HepG2 (cell line): ENCODE measurements at regions not wholly inside any gene's neighbourhood (a gene's known extent, or its start where the extent isn't known, plus 50 kb on each side); places are given as distances from the start of the nearest gene placed in this dataset.

Experiments used
- ATAC-seq: fragments of 200-7000 bp; cut with Tn5 transposase; 3 replicates; pipeline ENCODE4 v1.9.1; 2020; ENCODE audit warnings: mild to moderate bottlenecking, moderate library complexity
- BruUV-seq: library from RNA; stranded (reverse); fragments of 400-500 nt; replicated peaks from 2 replicates; lab custom pipeline; 2021; lab: Mats Ljungman, UMichigan
- CTCF ChIA-PET: fragments of 300-600 bp; formaldehyde crosslinking; extraction: SDS; loops from one replicate; lab custom pipeline; 2021; ENCODE audit warnings: low total read pairs, inconsistent platforms, low intra/inter-chr PET ratio; lab: Yijun Ruan, JAX
- POLR2A ChIA-PET: fragments of 350-600 bp; sonication (Branson Sonifier 250); formaldehyde crosslinking; loops from one replicate; lab custom pipeline; 2020; ENCODE audit warnings: antibody characterized with exemption, inconsistent platforms; lab: Yijun Ruan, JAX
- DNase-seq: peaks from one replicate; pipeline ENCODE4 v3.0.0-alpha.2; 2015; ENCODE audit warnings: low spot score
- FAIRE-seq: peaks from 3 replicates; lab custom pipeline; 2011; peaks lifted over from hg19 to GRCh38; lab: Jason Lieb, UNC
- H2AFZ ChIP-seq: one replicate; pipeline ENCODE4 v1.6.1; 2011; ENCODE audit warnings: low read length, inconsistent platforms
- H3K27ac ChIP-seq: fragments of 300-600 bp; 3 replicates; pipeline ENCODE4 v1.8.0; 2011; ENCODE audit warnings: mixed run types, mild to moderate bottlenecking, mixed read lengths, low read length, inconsistent platforms; ENCODE audit not compliant: insufficient read depth; ENCODE audit errors: extremely low read length
- H3K27me3 ChIP-seq, 2 experiments: fragments of 200-600 bp in 1 of 2; 2 replicates in 1 of 2; 3 replicates in 1 of 2; pipeline versions ENCODE4 v1.6.0 to v1.8.0; 2011; ENCODE audit warnings: low read length in 2 of 2, mild to moderate bottlenecking in 2 of 2, moderate library complexity in 2 of 2, inconsistent platforms in 1 of 2; ENCODE audit not compliant: insufficient read depth in 2 of 2, control insufficient read depth in 1 of 2
- H3K36me3 ChIP-seq, 2 experiments: fragments of 200-600 bp in 1 of 2; replicated peaks in 1 of 2; 2 replicates in 1 of 2; 3 replicates in 1 of 2; pipeline versions ENCODE4 v1.5.1 to v1.8.0; 2011; ENCODE audit warnings: low read length in 2 of 2, inconsistent platforms in 1 of 2; ENCODE audit not compliant: insufficient read depth in 2 of 2, control insufficient read depth in 1 of 2
- H3K4me1 ChIP-seq: 2 replicates; pipeline ENCODE4 v1.5.1; 2012; ENCODE audit warnings: low read length, inconsistent platforms; ENCODE audit not compliant: insufficient read depth
- H3K4me2 ChIP-seq: 2 replicates; pipeline ENCODE4 v1.6.0; 2011; ENCODE audit warnings: low read depth, low read length, inconsistent platforms
- H3K4me3 ChIP-seq, 3 experiments: fragments of 200-600 bp in 1 of 3; sonication (generic), shearing (Covaris generic) in 1 of 3; replicated peaks in 1 of 3; 2 replicates each; pipeline ENCODE4 v1.5.1; 2011 to 2016; ENCODE audit warnings: low read length in 3 of 3, inconsistent platforms in 2 of 3, low read depth in 2 of 3, mild to moderate bottlenecking in 2 of 3, control low read depth in 1 of 3, mixed read lengths in 1 of 3; ENCODE audit not compliant: insufficient read depth in 1 of 3
- H3K79me2 ChIP-seq: one replicate; pipeline ENCODE4 v1.6.1; 2011; ENCODE audit warnings: low read length, inconsistent platforms; ENCODE audit not compliant: insufficient read depth
- H3K9ac ChIP-seq: 2 replicates; pipeline ENCODE4 v1.6.0; 2011; ENCODE audit warnings: mild to moderate bottlenecking, low read depth, low read length, inconsistent platforms; ENCODE audit not compliant: insufficient read depth
- H3K9me3 ChIP-seq: 2 replicates; pipeline ENCODE4 v1.5.1; 2012; ENCODE audit warnings: mild to moderate bottlenecking, low read length
- H4K20me1 ChIP-seq: 2 replicates; pipeline ENCODE4 v1.6.0; 2011; ENCODE audit warnings: inconsistent platforms, mild to moderate bottlenecking, low read length, moderate library complexity; ENCODE audit not compliant: insufficient read depth
- ATF7 ChIP-seq, 2 experiments: fragments of 450-650 bp in 1 of 2; sonication (generic) in 1 of 2; formaldehyde crosslinking in 1 of 2; IDR thresholded peaks; 2 replicates each; pipeline versions ENCODE4 v1.4.0 to v1.6.1; 2016 to 2020; ENCODE audit warnings: antibody characterized with exemption in 1 of 2, mild to moderate bottlenecking in 1 of 2, missing genetic modification reagents in 1 of 2
- HBP1 ChIP-seq: IDR thresholded peaks from 2 replicates; pipeline ENCODE4 v1.6.1; 2016; ENCODE audit warnings: low read depth, control low read depth
- MXD4 ChIP-seq: IDR thresholded peaks from 2 replicates; pipeline ENCODE4 v1.6.1; 2016; ENCODE audit warnings: mild to moderate bottlenecking, missing biosample characterization, missing genetic modification reagents
- ZNF280D ChIP-seq: sonication (generic); formaldehyde crosslinking; IDR thresholded peaks from 2 replicates; pipeline ENCODE4 v1.5.1; 2020; ENCODE audit warnings: mild to moderate bottlenecking, missing genetic modification reagents
- ZNF292 ChIP-seq: sonication (generic); formaldehyde crosslinking; IDR thresholded peaks from 2 replicates; pipeline ENCODE4 v1.8.1; 2022; ENCODE audit warnings: mild to moderate bottlenecking, low read depth, missing genetic modification reagents, borderline replicate concordance
- ZNF430 ChIP-seq: sonication (generic); formaldehyde crosslinking; IDR thresholded peaks from 2 replicates; pipeline ENCODE4 v1.9.0; 2021; ENCODE audit warnings: mild to moderate bottlenecking, missing genetic modification reagents
- ZNF580 ChIP-seq: IDR thresholded peaks from 2 replicates; pipeline ENCODE4 v1.6.1; 2016; ENCODE audit warnings: low read depth, borderline replicate concordance
- ZNF773 ChIP-seq: sonication (generic); formaldehyde crosslinking; IDR thresholded peaks from 2 replicates; pipeline ENCODE4 v1.4.0; 2020; ENCODE audit warnings: missing genetic modification reagents, borderline replicate concordance
- WGBS: methylation state at CpG from one replicate; pipeline ENCODE4 v1.1.6; 2017; ENCODE audit warnings: low lambda C conversion rate; 5-methylcytosine and 5-hydroxymethylcytosine counted together
- in situ Hi-C: cut with HindIII; loops from 2 replicates; pipeline ENCODE4 v1.10.0; 2017; ENCODE audit warnings: low pct_unique_long_range_greater_than_20kb; ENCODE audit not compliant: extremely low pct_ligation_motif_present
- intact Hi-C: fragments of 100-400 bp; cut with micrococcal nuclease; formaldehyde crosslinking; loops from one replicate; pipeline ENCODE4 v1.10.0; 2022; ENCODE audit not compliant: unreplicated experiment

GRCh38 chr5:104273725-104274124 lies 711.1 kb upstream of the NUDT12 start:
- Histone ChIP-seq H4K20me1 (no peaks in the 10 kb centered on the region), H2AFZ (no peak overlapping the region), H3K27ac (no peak overlapping the region), H3K4me1 (no peaks in the 10 kb centered on the region), H3K79me2 (no peaks in the 10 kb centered on the region), H3K4me2 (no peak overlapping the region), H3K9ac (no peak overlapping the region), H3K4me3 (no peak overlapping the region), H3K36me3 (no peaks in the 10 kb centered on the region), H3K27me3 (no peaks in the 10 kb centered on the region), H3K9me3 (no peaks in the 10 kb centered on the region)
- ChIA-PET CTCF (no interaction called here), POLR2A (no interaction called here)
- TF ChIP-seq HBP1 (CRISPR knock-in tag) (no peak), ATF7 (IDR thresholded peaks at IDR 0.05) (peak; percentile 72), ATF7 (CRISPR knock-in tag; IDR thresholded peaks at IDR 0.05) (no peak)
- no peak for FAIRE-seq
- ATAC-seq, result no peak
- no peak for DNase-seq
- no TSS peak for BruUV-seq
- intact Hi-C loops, result no loop called here
- WGBS, result 43% methylated on average over 2 of the region's 2 CpGs
- in situ Hi-C loops, result no loop called here

- Histone ChIP-seq H2AFZ (no peak overlapping the region), H3K27me3 (no peaks in the 10 kb centered on the region; a peak in 1 of 5 replicates), H4K20me1 (no peaks in the 10 kb centered on the region; the same call in 1 of the 2 replicates), H3K4me3 (no peak overlapping the region), H3K27ac (no peak overlapping the region), H3K4me2 (no peak overlapping the region), H3K79me2 (no peaks in the 10 kb centered on the region), H3K4me1 (no peaks in the 10 kb centered on the region), H3K9ac (no peak overlapping the region), H3K36me3 (no peaks in the 10 kb centered on the region), H3K9me3 (no peaks in the 10 kb centered on the region)
- intact Hi-C loops (no loop called here), in situ Hi-C loops (no loop called here)
- ATAC-seq, result no peak
- 53% methylated on average over 3 of the region's 3 CpGs for WGBS
- ChIA-PET CTCF (no interaction called here), POLR2A (no interaction called here)
- no peak for DNase-seq
- no peak for FAIRE-seq
- BruUV-seq, result no TSS peak
- no peak for TF ChIP-seq ZNF280D (CRISPR knock-in tag)
- no peak for TF ChIP-seq MXD4 (CRISPR knock-in tag)
- TF ChIP-seq ZNF580 (CRISPR knock-in tag), result no peak
- TF ChIP-seq ZNF292 (CRISPR knock-in tag), result no peak
- no peak for TF ChIP-seq ZNF773 (CRISPR knock-in tag)
- TF ChIP-seq ZNF430 (CRISPR knock-in tag), result no peak
These were observed 704.9 kb upstream of the NUDT12 start for GRCh38 chr5:104267320-104268015.
